ENCODE measurements at regions not wholly inside any gene's neighbourhood (a gene's known extent, or its start where the extent isn't known, plus 50 kb on each side); places are given as distances from the start of the nearest gene placed in this dataset.
"Not testable (repeated sequence)": the region's sequence is repeated elsewhere in the genome, so short reads cannot be mapped to it uniquely, and the experiment has no call there.

- no CpG with 5 or more reads among the region's 3 CpGs for WGBS (ENCODE audit: insufficient coverage)
- H3K9me3 Mint-ChIP-seq, result peaks cover 2 to 3% of the 10 kb centered on the region in 2 donors
- H3K27ac Mint-ChIP-seq, result no peak overlapping the region
- H3K27me3 Mint-ChIP-seq (ENCODE audit: low read depth in 2 of 2), result no peaks in the 10 kb centered on the region
- Histone ChIP-seq H3K4me1 (ENCODE audit: control insufficient read depth, insufficient read depth, low read length) (no peaks in the 10 kb centered on the region), H3K27me3 (ENCODE audit: control insufficient read depth, insufficient read depth, low read length) (no peaks in the 10 kb centered on the region), H3K9me3 (ENCODE audit: control insufficient read depth, insufficient read depth, low read length) (no peaks in the 10 kb centered on the region), H3K4me3 (ENCODE audit: low read length) (no peak overlapping the region), H3K36me3 (ENCODE audit: control insufficient read depth, insufficient read depth, low read length) (no peaks in the 10 kb centered on the region), H3K27ac (ENCODE audit: low read length) (no peak overlapping the region)
- TF ChIP-seq CTCF (IDR thresholded peaks at IDR 0.05), result no peak
- H3K36me3 Mint-ChIP-seq, result no peaks in the 10 kb centered on the region
- DNase-seq (no peak), ATAC-seq (no peak)
- intact Hi-C loops (cut with micrococcal nuclease), result no loop called here
- no peaks in the 10 kb centered on the region for H3K4me1 Mint-ChIP-seq
- no peak overlapping the region for H3K4me3 Mint-ChIP-seq
Measured at GRCh38 chr14:58920230-58920629, 268.2 kb upstream of the DAAM1 start.

GRCh38 chr14:58922201-58922940 lies 266.1 kb upstream of the DAAM1 start:
- H3K4me3 Mint-ChIP-seq; H3K27me3 Mint-ChIP-seq (ENCODE audit: low read depth in 2 of 2); H3K4me1 ChIP-seq (ENCODE audit: control insufficient read depth, insufficient read depth, low read length); H3K27ac Mint-ChIP-seq; H3K9me3 Mint-ChIP-seq; intact Hi-C loops (cut with micrococcal nuclease); H3K27me3 ChIP-seq (ENCODE audit: control insufficient read depth, insufficient read depth, low read length); H3K27ac ChIP-seq (ENCODE audit: low read length); H3K9me3 ChIP-seq (ENCODE audit: control insufficient read depth, insufficient read depth, low read length); ATAC-seq; H3K4me3 ChIP-seq (ENCODE audit: low read length); H3K36me3 Mint-ChIP-seq; DNase-seq; H3K36me3 ChIP-seq (ENCODE audit: control insufficient read depth, insufficient read depth, low read length); H3K4me1 Mint-ChIP-seq: not testable (repeated sequence)
- WGBS (ENCODE audit: insufficient coverage), result 60% methylated on average over 1 of the region's 3 CpGs

- Mint-ChIP-seq H3K4me3 (no peak overlapping the region), H3K27ac (no peak overlapping the region), H3K36me3 (no peaks in the 10 kb centered on the region), H3K4me1 (no peaks in the 10 kb centered on the region), H3K27me3 (ENCODE audit: low read depth in 2 of 2) (no peaks in the 10 kb centered on the region), H3K9me3 (peaks cover 2 to 6% of the 10 kb centered on the region in 2 donors)
- no peaks in the 10 kb centered on the region for H3K9me3 ChIP-seq (ENCODE audit: control insufficient read depth, insufficient read depth, low read length)
- H3K4me3 ChIP-seq (ENCODE audit: low read length), result no peak overlapping the region
- no peak for TF ChIP-seq CTCF (IDR thresholded peaks at IDR 0.05)
- H3K4me1 ChIP-seq (ENCODE audit: control insufficient read depth, insufficient read depth, low read length), result no peaks in the 10 kb centered on the region
- 97% methylated on average over 7 of the region's 7 CpGs for WGBS (ENCODE audit: insufficient coverage)
- ATAC-seq, result no peak
- no peak for DNase-seq
- intact Hi-C loops (cut with micrococcal nuclease), result no loop called here
- H3K27ac ChIP-seq (ENCODE audit: low read length), result no peak overlapping the region
- H3K27me3 ChIP-seq (ENCODE audit: control insufficient read depth, insufficient read depth, low read length), result no peaks in the 10 kb centered on the region
- no peaks in the 10 kb centered on the region for H3K36me3 ChIP-seq (ENCODE audit: control insufficient read depth, insufficient read depth, low read length)
Measured at GRCh38 chr14:58923751-58924405, 264.6 kb upstream of the DAAM1 start.

- no peak for TF ChIP-seq CTCF (IDR thresholded peaks at IDR 0.05)
Measured at GRCh38 chr14:58941629-58942028, 246.8 kb upstream of the DAAM1 start.

More at GRCh38 chr14:58941629-58942028, 246.8 kb upstream of the DAAM1 start:
- no peak overlapping the region for H3K27ac ChIP-seq (ENCODE audit: low read length)
- Mint-ChIP-seq H3K27me3 (ENCODE audit: low read depth in 2 of 2) (no peaks in the 10 kb centered on the region), H3K27ac (no peak overlapping the region), H3K9me3 (peaks cover 5 to 10% of the 10 kb centered on the region in 2 donors), H3K4me3 (no peak overlapping the region), H3K36me3 (no peaks in the 10 kb centered on the region), H3K4me1 (no peaks in the 10 kb centered on the region)
- ATAC-seq (no peak), DNase-seq (no peak)
- intact Hi-C loops (cut with micrococcal nuclease), result no loop called here
- H3K4me3 ChIP-seq (ENCODE audit: low read length), result no peak overlapping the region
- H3K36me3 ChIP-seq (ENCODE audit: control insufficient read depth, insufficient read depth, low read length), result no peaks in the 10 kb centered on the region
- no peaks in the 10 kb centered on the region for H3K27me3 ChIP-seq (ENCODE audit: control insufficient read depth, insufficient read depth, low read length)
- WGBS (ENCODE audit: insufficient coverage), result 73% methylated on average over 2 of the region's 2 CpGs
- H3K9me3 ChIP-seq (ENCODE audit: control insufficient read depth, insufficient read depth, low read length), result peaks cover 4% of the 10 kb centered on the region
- H3K4me1 ChIP-seq (ENCODE audit: control insufficient read depth, insufficient read depth, low read length), result no peaks in the 10 kb centered on the region

All from natural killer cell (primary cell).